ENCODE measurements at regions not wholly inside any gene's neighbourhood (a gene's known extent, or its start where the extent isn't known, plus 50 kb on each side); places are given as distances from the start of the nearest gene placed in this dataset.
"Not testable (repeated sequence)": the region's sequence is repeated elsewhere in the genome, so short reads cannot be mapped to it uniquely, and the experiment has no call there.

DNA sequence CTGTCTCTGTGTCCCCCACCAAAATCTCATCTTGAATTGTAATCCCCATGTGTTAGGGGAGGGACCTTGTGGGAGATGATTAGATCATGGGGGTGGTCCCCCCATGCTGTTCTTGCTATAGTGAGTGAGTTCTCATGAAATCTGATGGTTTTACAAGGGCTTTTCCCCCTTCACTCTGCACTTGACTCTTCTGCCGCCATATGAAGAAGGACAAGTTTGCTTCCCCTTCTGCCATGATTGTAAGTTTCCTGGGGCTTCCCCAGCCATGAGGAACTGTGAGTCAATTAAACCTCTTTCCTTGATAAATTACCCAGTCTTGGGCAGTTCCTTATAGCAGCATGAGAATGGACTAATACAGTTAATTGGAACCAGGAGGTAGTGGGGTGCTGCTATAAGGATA lies 137.1 kb upstream of the RAB4A start:
- DNase-seq, result no peak
- peaks cover 19% of the 10 kb centered on the region for H3K9me3 ChIP-seq
- no peaks in the 10 kb centered on the region; the same call in 1 of the 2 replicates for H3K27me3 ChIP-seq
- no peaks in the 10 kb centered on the region for H3K36me3 ChIP-seq
- H3K4me3 ChIP-seq, result no peak overlapping the region

DNA sequence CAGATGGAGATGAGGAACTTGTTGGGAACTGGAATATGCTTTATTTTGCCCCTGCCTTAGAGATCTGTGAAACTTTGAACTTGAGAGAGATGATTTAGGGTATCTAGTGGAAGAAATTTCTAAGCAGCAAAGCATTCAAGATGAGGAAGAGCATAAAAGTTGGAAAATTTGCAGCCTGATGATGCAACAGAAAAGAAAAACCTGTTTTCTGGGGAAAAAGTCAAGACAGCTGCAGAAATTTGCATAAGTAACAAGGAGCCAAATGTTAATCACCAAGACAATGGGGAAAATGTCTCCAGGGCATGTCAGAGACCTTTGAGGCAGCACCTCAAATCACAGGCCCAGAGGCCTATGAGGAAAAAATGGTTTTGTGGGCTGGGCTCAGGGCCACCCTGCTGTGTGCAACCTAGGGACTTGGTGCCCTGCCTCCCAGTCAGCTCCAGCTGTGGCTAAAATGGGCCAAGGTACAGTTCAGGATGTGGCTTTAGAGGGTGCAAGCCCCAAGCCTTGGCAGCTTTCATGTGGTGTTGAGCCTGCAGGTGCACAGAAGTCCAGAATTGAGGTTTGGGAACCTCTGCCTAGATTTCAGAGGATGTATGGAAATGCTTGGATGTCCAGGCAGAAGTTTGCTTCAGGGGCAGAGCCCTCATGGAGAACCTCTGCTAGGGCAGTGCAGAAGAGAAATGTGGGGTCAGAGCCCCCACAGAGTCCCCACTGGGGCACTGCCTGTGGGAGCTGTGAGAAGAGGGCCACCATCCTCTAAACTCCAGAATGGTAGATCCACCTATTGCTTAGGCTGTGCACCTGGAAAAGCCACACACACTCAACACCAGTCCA lies 136.3 kb upstream of the RAB4A start:
- not testable (repeated sequence) for DNase-seq, H3K27me3 ChIP-seq, H3K36me3 ChIP-seq, H3K4me3 ChIP-seq
- H3K9me3 ChIP-seq, result peaks cover 19% of the 10 kb centered on the region

DNA sequence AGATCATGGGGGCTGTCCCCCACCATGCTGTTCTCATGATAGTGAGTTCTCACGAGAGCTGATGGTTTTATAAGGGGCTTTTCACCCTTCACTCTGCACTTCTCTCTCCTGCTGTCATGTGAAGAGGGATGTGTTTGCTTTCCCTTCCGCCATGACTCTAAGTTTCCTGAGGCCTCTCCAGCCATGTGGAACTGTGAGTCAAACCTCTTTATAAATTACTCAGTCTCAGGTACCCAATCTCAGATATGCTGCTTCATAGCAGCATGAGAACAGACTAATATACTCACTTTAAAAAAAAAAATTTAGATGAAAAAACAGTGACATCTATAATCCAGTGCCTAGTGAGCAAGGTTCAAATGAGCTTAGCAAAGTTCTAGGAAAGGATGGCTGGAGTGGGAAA lies 135.1 kb upstream of the RAB4A start:
- DNase-seq, result no peak
- Histone ChIP-seq H3K4me3 (no peak overlapping the region), H3K36me3 (no peaks in the 10 kb centered on the region), H3K9me3 (peaks cover 19% of the 10 kb centered on the region), H3K27me3 (no peaks in the 10 kb centered on the region; the same call in 1 of the 2 replicates)

DNA sequence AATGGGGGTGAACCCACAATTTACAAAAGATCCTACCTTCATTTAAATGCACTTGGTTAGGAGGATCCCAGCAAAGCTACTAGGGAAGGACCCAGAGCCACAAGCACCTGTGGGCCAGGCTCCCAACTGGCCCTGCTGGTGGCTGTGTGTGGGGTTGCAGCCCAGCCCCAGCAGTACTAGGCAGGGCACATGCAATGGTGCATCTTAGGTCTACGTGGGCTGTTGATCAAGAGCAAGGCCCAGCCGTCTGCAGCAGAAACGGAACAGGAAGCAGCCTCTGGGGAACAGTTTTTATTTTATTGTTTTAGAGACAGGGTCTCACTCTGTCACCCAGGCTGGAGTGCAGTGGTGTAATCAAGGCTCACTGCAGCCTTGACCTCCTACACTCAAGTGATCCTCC lies 134.1 kb upstream of the RAB4A start:
- peaks cover 19% of the 10 kb centered on the region for H3K9me3 ChIP-seq
- no peak for DNase-seq
- no peak overlapping the region for H3K4me3 ChIP-seq
- no peaks in the 10 kb centered on the region for H3K27me3 ChIP-seq
- H3K36me3 ChIP-seq, result no peaks in the 10 kb centered on the region

DNA sequence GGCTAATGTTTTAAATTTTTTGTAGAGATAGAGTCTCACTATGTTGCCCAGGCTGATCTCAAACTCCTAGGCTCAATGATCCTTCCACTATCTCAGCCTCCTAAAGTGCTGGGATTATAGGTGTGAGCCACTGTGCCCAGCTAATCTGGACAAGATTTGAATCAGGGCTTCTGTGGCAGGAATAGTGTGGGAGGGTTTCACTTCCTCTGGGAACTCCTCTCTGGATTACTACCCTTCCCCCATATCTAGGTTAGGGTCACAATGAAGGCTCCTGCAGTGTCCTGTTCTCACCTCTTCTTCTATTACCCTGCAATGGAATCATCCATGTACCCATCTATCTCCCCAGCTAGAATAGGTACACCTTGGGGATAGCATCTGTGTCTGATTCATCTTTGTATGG lies 133.6 kb upstream of the RAB4A start:
- H3K36me3 ChIP-seq, result no peaks in the 10 kb centered on the region
- H3K9me3 ChIP-seq, result peaks cover 19% of the 10 kb centered on the region
- H3K27me3 ChIP-seq, result no peaks in the 10 kb centered on the region
- no peak for DNase-seq
- H3K4me3 ChIP-seq, result no peak overlapping the region

DNA sequence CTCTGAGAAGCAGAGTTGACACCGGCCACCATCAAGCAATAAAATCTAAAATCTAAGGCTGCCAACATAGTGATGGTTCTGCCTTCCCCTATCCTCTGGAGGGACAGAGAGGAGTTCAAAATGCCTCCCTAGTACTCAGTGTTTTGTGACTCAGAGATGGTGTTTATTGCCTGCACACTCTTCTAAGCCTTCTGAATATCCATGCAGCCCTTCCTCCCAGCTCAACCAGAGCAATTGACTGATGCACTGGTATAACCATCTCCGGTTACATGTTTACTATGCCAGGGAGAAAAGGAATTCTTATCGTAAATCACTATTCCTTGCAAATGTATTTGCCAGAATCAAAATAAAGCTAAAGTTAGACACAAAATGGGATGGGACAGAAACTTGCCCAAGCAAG lies 132.9 kb upstream of the RAB4A start:
- peaks cover 19% of the 10 kb centered on the region for H3K9me3 ChIP-seq
- H3K36me3 ChIP-seq, result no peaks in the 10 kb centered on the region
- H3K4me3 ChIP-seq, result no peak overlapping the region
- no peaks in the 10 kb centered on the region for H3K27me3 ChIP-seq
- no peak for DNase-seq

DNA sequence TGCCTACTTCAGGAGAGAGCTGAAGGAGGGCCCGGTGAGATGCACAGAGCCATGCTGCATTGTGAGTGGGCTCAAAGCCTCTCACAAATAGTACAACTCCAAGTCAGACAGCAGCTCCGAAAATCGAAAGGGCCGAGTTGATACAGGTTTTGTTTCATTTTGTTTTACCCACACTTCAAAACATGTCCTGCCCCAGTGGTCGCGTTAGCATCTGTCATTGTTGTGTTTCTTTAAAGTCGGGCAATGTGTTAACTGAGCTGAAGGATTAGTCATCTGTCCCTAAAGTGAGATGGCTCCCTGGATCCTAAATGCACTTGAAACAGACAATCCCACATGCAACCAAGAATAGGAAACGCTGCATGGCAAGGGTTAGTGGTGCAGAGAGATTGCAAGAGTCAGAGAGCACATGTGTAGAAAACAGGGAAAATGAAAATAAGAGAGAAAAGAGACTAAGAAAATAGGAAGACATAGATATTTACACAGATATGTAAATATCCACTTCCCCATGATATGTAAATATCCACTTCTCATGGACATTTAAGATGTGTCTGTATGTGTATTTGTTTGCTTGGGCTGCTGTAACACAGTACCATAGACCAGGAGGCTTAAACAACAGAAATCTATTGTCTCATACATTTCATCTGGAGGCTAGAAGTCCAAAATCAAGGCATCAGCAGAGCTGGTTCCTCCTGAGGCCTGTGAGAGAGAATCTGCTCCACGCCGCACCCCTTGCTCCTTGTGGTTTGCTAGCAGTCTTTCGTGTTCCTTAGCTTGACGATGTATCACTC lies 131.4 kb upstream of the RAB4A start:
- Histone ChIP-seq H3K36me3 (no peaks in the 10 kb centered on the region), H3K27me3 (no peaks in the 10 kb centered on the region), H3K9me3 (peaks cover 10% of the 10 kb centered on the region), H3K4me3 (no peak overlapping the region)
- DNase-seq, result no peak

DNA sequence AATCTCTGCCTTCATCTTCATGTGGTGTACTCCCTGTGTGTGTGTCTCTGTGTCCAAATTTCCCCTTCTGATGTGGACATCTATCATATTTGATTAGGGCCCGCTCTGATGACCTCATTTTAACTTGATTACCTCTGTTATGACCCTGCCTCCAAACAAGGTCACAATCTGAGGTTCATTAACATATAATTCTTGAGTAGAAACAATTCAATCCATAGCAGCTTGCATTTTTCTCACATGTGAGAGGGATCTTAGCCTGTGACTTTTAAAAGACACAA lies 130.9 kb upstream of the RAB4A start:
- Histone ChIP-seq H3K36me3 (no peaks in the 10 kb centered on the region), H3K4me3 (no peak overlapping the region), H3K9me3 (peaks cover 4% of the 10 kb centered on the region), H3K27me3 (no peaks in the 10 kb centered on the region)
- no peak for DNase-seq

DNA sequence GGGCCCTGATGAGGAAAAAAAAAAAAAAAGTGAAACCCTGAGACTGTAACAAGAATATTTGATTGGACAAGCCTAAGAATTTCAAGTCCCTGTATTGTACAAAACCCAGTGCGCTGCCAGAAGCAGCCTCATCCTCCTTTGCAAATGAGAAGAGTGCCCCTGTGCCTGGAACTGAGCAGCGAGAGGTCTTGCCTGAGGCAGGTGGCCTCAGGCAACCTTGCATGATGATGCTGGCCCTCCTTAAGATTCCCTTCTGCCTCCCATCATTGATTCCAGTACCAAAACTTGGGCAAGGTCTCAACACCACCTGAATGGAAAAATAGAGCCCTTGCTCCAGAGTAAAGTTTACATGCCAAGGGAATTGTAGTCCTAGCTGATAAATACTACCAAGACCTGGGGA lies 129.6 kb upstream of the RAB4A start:
- Histone ChIP-seq H3K36me3 (no peaks in the 10 kb centered on the region), H3K4me3 (no peak overlapping the region), H3K27me3 (no peaks in the 10 kb centered on the region), H3K9me3 (no peaks in the 10 kb centered on the region)
- DNase-seq, result no peak

DNA sequence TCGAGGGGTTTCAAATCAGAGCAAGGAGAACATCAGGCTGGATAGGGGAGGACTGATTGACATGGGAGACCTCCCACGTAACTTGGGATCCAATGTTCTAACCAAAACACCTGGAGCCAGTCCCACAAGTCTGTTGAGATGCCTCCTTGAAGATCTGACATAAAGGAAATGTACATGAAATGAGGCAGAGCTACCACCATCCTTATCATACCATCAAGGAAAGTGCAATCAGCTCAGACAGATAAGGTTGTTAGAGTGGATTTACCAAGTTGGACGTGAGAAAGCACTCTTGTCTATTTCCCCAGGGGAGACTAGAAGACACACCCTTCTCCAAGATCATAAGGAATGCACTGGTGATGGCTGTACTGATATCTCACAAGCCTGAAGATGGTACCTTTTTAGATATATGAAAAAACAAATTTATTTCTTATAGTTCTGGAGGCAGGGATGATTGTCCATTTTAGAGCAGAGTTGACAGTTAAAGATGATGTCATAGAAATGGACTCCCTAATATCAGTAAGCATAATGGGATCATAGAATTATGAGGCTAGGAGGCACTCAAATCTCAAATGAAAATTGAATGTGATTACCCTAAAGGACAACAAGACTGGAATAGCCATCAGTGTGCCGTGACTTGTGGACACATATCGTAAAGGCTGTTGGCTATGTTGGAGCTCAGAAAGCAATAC lies 129.1 kb upstream of the RAB4A start:
- H3K4me3 ChIP-seq, result no peak overlapping the region
- no peaks in the 10 kb centered on the region for H3K27me3 ChIP-seq

DNA sequence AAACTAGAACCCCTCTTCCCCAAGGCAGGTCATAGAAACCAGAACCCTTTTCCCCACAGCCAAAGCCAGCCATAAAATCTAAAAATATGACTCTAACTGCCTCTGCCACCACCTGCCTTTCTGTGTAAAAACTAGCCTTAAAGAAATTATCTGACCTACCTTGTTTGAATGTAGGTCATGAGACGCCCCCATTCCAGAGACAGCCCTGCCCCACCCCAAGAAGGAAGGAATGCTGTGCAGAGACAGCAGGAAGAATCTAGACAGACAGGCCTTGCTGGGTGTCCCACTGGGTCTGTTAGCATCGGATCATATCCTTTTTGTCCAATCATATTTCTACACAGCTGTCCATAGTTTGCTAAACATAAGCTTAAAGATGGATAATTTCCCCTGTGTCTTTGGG lies 128.4 kb upstream of the RAB4A start:
- no peaks in the 10 kb centered on the region for H3K9me3 ChIP-seq
- H3K36me3 ChIP-seq, result no peaks in the 10 kb centered on the region
- no peaks in the 10 kb centered on the region for H3K27me3 ChIP-seq
- DNase-seq, result no peak
- H3K4me3 ChIP-seq, result no peak overlapping the region

More for the DNA sequence above, 129.1 kb upstream of the RAB4A start:
- Histone ChIP-seq H3K36me3 (no peaks in the 10 kb centered on the region), H3K9me3 (no peaks in the 10 kb centered on the region)
- no peak for DNase-seq

DNA sequence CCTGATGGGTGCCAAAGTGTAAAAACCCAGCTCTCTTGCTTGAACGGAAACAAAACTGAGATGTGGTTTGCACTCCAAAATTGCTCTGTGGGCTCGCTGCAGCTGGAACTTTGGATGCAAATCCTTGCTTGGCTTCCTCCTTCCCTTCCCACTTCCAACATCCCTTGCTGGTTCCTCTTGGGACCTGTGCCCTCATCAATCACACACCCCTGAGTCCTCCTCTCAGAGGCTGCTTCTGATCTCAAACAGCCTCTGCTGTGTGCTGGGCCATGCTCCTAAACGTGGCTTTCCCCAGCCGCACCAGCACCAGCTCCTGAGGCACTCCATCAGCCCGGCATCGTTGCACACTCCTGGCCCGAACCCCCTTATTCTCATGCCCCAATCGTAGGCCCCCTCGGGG lies 124.3 kb upstream of the RAB4A start:
- H3K36me3 ChIP-seq, result no peaks in the 10 kb centered on the region
- DNase-seq, result no peak
- no peaks in the 10 kb centered on the region for H3K9me3 ChIP-seq
- H3K4me3 ChIP-seq, result no peak overlapping the region
- H3K27me3 ChIP-seq, result peaks cover 5% of the 10 kb centered on the region; the same call in 1 of the 2 replicates

DNA sequence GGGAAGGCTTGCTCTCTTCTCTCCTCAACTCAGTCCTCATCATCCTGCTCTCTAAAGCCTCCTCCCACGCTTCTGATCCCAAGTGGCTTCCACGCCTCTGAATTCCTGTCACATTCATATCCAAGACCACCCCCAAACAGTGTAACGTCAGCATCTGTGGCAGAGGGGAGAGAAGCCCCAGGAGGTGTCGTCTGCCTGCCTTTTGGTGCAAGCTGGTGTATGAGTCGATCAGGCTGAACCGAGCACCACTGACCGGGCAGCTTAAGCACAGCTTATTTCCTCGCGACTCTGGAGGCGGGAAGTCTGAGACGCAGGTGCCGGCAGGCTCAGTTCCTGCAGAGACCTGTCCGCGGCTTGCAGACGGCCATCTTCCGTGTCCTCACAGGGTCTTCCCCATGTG lies 123.8 kb upstream of the RAB4A start:
- Histone ChIP-seq H3K27me3 (peaks cover 5% of the 10 kb centered on the region; the same call in 1 of the 2 replicates), H3K9me3 (no peaks in the 10 kb centered on the region), H3K36me3 (no peaks in the 10 kb centered on the region), H3K4me3 (no peak overlapping the region)
- DNase-seq, result no peak

DNA sequence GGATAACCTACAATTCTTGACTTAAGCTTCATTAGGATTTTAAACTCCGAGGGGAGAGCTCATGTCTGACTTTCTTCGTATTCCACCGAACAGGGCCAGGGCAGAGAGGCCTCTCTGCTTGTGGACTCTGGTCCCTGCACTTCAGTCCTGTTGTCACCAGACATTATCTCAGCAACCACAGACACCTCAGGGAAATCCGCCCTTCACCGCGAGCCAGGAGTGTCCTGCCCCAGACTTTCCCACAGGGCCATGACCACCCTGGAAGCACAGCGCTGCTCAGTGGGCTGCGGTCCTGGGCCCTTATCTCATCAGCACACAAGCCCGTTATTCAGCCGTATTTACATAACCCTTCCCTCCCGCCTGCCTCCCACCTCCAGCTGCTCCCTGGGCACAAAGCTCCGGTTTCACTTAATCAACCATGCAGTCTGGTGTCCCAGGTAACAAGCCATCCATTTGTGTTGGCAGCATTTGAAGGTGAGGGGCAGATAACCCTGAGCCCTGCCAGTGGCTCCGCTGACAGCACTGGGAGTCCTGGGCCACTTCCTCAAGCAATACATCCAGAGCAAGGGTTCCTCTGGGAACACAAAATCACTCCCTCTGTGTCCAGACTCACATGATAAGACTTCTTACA lies 122.8 kb upstream of the RAB4A start:
- H3K9me3 ChIP-seq, result no peaks in the 10 kb centered on the region
- DNase-seq, result no peak
- no peaks in the 10 kb centered on the region for H3K36me3 ChIP-seq
- H3K27me3 ChIP-seq, result peaks cover 5% of the 10 kb centered on the region; the same call in 1 of the 2 replicates
- no peak overlapping the region for H3K4me3 ChIP-seq

DNA sequence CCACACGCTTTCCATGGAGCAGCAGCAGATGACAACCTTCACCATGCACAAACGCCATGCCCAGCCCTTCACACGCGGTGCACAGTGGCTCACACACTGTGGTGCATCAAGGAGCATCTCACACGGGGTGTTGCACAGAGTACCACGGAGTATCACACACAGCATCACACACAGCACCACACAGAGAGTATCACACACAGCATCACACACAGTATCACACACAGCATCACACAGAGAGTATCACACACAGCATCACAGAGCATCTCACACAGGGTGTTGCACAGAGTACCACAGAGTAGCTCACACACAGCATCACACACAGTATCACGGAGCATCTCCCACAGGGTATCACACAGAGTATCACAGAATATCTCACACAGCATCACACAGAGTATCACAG lies 122.2 kb upstream of the RAB4A start:
- Histone ChIP-seq H3K36me3 (no peaks in the 10 kb centered on the region), H3K4me3 (no peak overlapping the region), H3K9me3 (no peaks in the 10 kb centered on the region), H3K27me3 (peaks cover 5% of the 10 kb centered on the region; the same call in 1 of the 2 replicates)
- no peak for DNase-seq

DNA sequence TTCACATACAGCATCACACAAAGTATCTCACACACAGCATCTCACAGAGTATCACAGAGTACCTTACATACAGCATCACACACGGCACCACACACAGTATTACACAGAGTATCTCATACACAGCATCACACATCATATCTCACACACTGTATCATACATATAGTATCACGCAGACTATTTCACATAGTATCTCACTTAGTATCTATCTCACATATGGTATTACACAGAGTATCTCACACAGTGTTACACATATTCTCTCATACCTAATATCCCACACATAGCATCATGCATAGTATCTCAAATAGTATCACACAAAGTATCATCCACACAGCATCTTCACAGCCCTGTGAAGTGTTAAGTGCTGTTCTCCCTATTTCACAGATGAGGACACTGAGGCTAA lies 121.5 kb upstream of the RAB4A start:
- Histone ChIP-seq H3K36me3 (no peaks in the 10 kb centered on the region), H3K4me3 (no peak overlapping the region), H3K27me3 (peaks cover 5% of the 10 kb centered on the region; the same call in 1 of the 2 replicates), H3K9me3 (no peaks in the 10 kb centered on the region)
- no peak for DNase-seq

DNA sequence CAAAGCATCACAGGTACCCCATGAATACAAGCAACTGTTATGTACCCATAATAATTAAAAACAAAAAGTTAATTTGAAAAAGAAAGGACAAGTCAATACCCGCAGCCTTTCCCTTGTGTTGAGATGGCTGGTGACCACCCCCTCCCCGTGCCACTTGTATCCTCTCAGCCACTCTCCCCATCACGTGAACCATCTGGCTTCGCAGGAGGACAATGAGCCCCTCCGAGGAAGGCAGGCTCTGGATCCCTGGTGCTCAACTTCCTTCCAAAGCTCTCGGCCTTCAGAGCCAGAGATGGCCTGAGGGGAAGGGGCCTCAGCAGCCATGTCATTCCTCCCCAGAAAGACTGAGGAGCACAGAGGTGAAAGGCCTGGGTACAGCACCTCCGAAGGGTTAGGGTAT lies 120.4 kb upstream of the RAB4A start:
- no peaks in the 10 kb centered on the region for H3K9me3 ChIP-seq
- H3K27me3 ChIP-seq, result peaks cover 5% of the 10 kb centered on the region; the same call in 1 of the 2 replicates
- no peaks in the 10 kb centered on the region for H3K36me3 ChIP-seq
- no peak overlapping the region for H3K4me3 ChIP-seq
- no peak for DNase-seq
